ENCODE measurements at regions not wholly inside any gene's neighbourhood (a gene's known extent, or its start where the extent isn't known, plus 50 kb on each side); places are given as distances from the start of the nearest gene placed in this dataset.

GRCh38 chr20:48017992-48018391 lies 232.7 kb upstream of the SULF2 start:
- no peak for DNase-seq (ENCODE audit: extremely low spot score in 2 of 2)
- Histone ChIP-seq H3K4me1 (no peaks in the 10 kb centered on the region), H3K36me3 (no peaks in the 10 kb centered on the region), H3K27ac (no peak overlapping the region), H3K4me3 (no peak overlapping the region), H3K9me3 (no peaks in the 10 kb centered on the region), H3K27me3 (no peaks in the 10 kb centered on the region)
- TF ChIP-seq CTCF (IDR thresholded peaks at IDR 0.05) (no peak), POLR2AphosphoS5 (IDR thresholded peaks at IDR 0.05; ENCODE audit: insufficient read depth in 1 of 2, low read depth in 1 of 2) (no peak), POLR2A (IDR thresholded peaks at IDR 0.05) (no peak)
- intact Hi-C loops (cut with DNase I) = no loop called here

GRCh38 chr20:48017509-48017908 lies 232.2 kb upstream of the SULF2 start:
- no peak overlapping the region for H3K4me3 ChIP-seq
- H3K27ac ChIP-seq = no peak overlapping the region
- intact Hi-C loops (cut with DNase I) = no loop called here
- DNase-seq (ENCODE audit: extremely low spot score in 2 of 2) = no peak
- H3K9me3 ChIP-seq = no peaks in the 10 kb centered on the region
- no peaks in the 10 kb centered on the region for H3K36me3 ChIP-seq
- H3K4me1 ChIP-seq = no peaks in the 10 kb centered on the region
- TF ChIP-seq POLR2AphosphoS5 (IDR thresholded peaks at IDR 0.05; ENCODE audit: insufficient read depth in 1 of 2, low read depth in 1 of 2) (no peak), CTCF (IDR thresholded peaks at IDR 0.05) (no peak), POLR2A (IDR thresholded peaks at IDR 0.05) (no peak)
- H3K27me3 ChIP-seq = no peaks in the 10 kb centered on the region

DNA sequence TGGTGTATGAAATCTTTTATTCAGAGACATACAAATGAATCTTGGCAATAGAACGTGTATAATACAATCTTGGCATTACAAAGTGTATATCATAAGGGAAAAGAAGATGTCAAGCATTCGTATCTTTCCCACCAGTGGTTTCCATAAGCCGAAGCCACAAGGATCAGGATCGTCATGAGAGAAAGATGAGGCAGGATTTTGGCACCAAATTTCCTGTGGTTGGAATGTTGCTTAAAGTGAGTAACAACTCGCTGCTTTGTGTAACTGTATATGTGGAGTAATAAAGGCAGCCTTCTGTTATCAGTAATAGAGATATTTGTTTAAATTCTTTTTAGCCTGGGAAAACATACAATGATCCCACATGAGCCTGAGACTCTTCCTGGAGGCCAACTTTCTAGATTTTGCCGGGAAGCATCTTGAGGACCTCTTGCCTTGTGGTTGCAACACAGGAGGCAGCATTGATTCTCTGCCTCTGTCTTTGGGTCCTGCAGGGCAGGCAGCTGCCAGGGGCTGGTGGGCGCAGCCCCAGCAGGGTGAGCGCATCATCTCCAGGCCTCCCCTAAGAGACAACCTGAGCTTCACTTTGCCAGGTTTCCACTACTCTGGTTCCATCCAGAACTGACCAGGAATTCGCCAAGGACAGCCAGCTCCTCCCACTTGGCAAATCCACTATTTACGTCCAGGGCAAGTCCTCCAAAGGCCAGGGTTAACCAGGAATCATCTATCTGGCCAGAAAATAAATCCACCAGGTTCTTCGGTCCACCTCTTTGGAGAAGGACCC lies 230.9 kb upstream of the SULF2 start:
- intact Hi-C loops (cut with DNase I) = no loop called here
- no peak overlapping the region for H3K4me3 ChIP-seq
- no peaks in the 10 kb centered on the region for H3K27me3 ChIP-seq
- H3K4me1 ChIP-seq = no peaks in the 10 kb centered on the region
- no peaks in the 10 kb centered on the region for H3K36me3 ChIP-seq
- H3K9me3 ChIP-seq = peaks cover 9% of the 10 kb centered on the region
- no peak for TF ChIP-seq POLR2AphosphoS5 (IDR thresholded peaks at IDR 0.05; ENCODE audit: insufficient read depth in 1 of 2, low read depth in 1 of 2)
- no peak for TF ChIP-seq POLR2A (IDR thresholded peaks at IDR 0.05)
- TF ChIP-seq CTCF (IDR thresholded peaks at IDR 0.05) = no peak
- DNase-seq (ENCODE audit: extremely low spot score in 2 of 2) = no peak
- no peak overlapping the region for H3K27ac ChIP-seq

- no peak for DNase-seq (ENCODE audit: extremely low spot score in 2 of 2)
- H3K4me3 ChIP-seq = no peak overlapping the region
- H3K27ac ChIP-seq = no peak overlapping the region
- H3K36me3 ChIP-seq = no peaks in the 10 kb centered on the region
- no peak for TF ChIP-seq POLR2AphosphoS5 (IDR thresholded peaks at IDR 0.05; ENCODE audit: insufficient read depth in 1 of 2, low read depth in 1 of 2)
- no peak for TF ChIP-seq CTCF (IDR thresholded peaks at IDR 0.05)
- no peak for TF ChIP-seq POLR2A (IDR thresholded peaks at IDR 0.05)
- intact Hi-C loops (cut with DNase I) = no loop called here
- no peaks in the 10 kb centered on the region for H3K4me1 ChIP-seq
- peaks cover 9% of the 10 kb centered on the region for H3K9me3 ChIP-seq
- H3K27me3 ChIP-seq = no peaks in the 10 kb centered on the region
Measured at GRCh38 chr20:48015141-48015910, 230.0 kb upstream of the SULF2 start.
